ENCODE measurements at regions not wholly inside any gene's neighbourhood (a gene's known extent, or its start where the extent isn't known, plus 50 kb on each side); places are given as distances from the start of the nearest gene placed in this dataset.

GRCh38 chr6:132207991-132208390 lies 193.3 kb downstream of the MOXD1 start (continued):
- TF ChIP-seq CREM (IDR thresholded peaks at IDR 0.05; ENCODE audit: low read depth) (no peak), ATF3 (IDR thresholded peaks at IDR 0.05; ENCODE audit: borderline replicate concordance, extremely low read depth, low read depth, low read length) (no peak), SRF (IDR thresholded peaks at IDR 0.05; ENCODE audit: low read depth in 2 of 2, low read length in 2 of 2) (no peak), BHLHE40 (IDR thresholded peaks at IDR 0.05; ENCODE audit: borderline replicate concordance in 1 of 2, low read depth in 2 of 2, low read length in 1 of 2) (no peak), CHD2 (IDR thresholded peaks at IDR 0.05; ENCODE audit: borderline replicate concordance, low read depth, low read length) (no peak), ZNF622 (IDR thresholded peaks at IDR 0.05) (no peak)

GRCh38 chr6:132205946-132206345 lies 195.3 kb downstream of the MOXD1 start:
- TF ChIP-seq MEF2A (IDR thresholded peaks at IDR 0.05; ENCODE audit: insufficient read depth, low read depth, low read length): no peak
- TF ChIP-seq ZNF622 (IDR thresholded peaks at IDR 0.05): no peak
- no peak for TF ChIP-seq BCL3 (IDR thresholded peaks at IDR 0.05; ENCODE audit: borderline replicate concordance, insufficient read depth, low read depth, low read length, poor library complexity, severe bottlenecking)
- TF ChIP-seq, protein P1, sequence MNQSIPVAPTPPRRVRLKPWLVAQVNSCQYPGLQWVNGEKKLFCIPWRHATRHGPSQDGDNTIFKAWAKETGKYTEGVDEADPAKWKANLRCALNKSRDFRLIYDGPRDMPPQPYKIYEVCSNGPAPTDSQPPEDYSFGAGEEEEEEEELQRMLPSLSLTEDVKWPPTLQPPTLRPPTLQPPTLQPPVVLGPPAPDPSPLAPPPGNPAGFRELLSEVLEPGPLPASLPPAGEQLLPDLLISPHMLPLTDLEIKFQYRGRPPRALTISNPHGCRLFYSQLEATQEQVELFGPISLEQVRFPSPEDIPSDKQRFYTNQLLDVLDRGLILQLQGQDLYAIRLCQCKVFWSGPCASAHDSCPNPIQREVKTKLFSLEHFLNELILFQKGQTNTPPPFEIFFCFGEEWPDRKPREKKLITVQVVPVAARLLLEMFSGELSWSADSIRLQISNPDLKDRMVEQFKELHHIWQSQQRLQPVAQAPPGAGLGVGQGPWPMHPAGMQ (IDR thresholded peaks at IDR 0.05; ENCODE audit: borderline replicate concordance): no peak
- no peak for TF ChIP-seq FOXK2 (IDR thresholded peaks at IDR 0.05)
- TF ChIP-seq SMC3 (IDR thresholded peaks at IDR 0.05; ENCODE audit: borderline replicate concordance, low read length): no peak
- no peak for TF ChIP-seq E2F8 (IDR thresholded peaks at IDR 0.05; ENCODE audit: low read depth, partially characterized antibody)
- no peak for TF ChIP-seq CREB1 (IDR thresholded peaks at IDR 0.05; ENCODE audit: low read depth)
- TF ChIP-seq SREBF2 (IDR thresholded peaks at IDR 0.05; ENCODE audit: low read length): no peak
- no peak for TF ChIP-seq KAT2A (conservative IDR thresholded peaks at IDR 0.05; ENCODE audit: control insufficient read depth, low read depth, low read length)
- no peak for TF ChIP-seq EGR1 (IDR thresholded peaks at IDR 0.05; ENCODE audit: borderline replicate concordance in 1 of 2, low read depth in 2 of 2, low read length in 2 of 2)
- CTCF ChIA-PET: no interaction called here

More at GRCh38 chr6:132205946-132206345, 195.3 kb downstream of the MOXD1 start:
- WGBS (ENCODE audit: insufficient coverage, insufficient replicate concordance, low lambda C conversion rate, missing lambda C conversion rate): 0% methylated on average over 1 of the region's 1 CpG
- Histone ChIP-seq H3K79me2 (ENCODE audit: control insufficient read depth, insufficient read depth, low read length) (no peaks in the 10 kb centered on the region), H2AFZ (ENCODE audit: control insufficient read depth, low read depth, low read length) (no peak overlapping the region), H4K20me1 (ENCODE audit: control insufficient read depth, insufficient read depth) (no peaks in the 10 kb centered on the region), H3K9ac (ENCODE audit: control insufficient read depth, insufficient read depth, low read length) (no peak overlapping the region), H3K4me3 (no peak overlapping the region), H3K9me3 (replicated peaks; ENCODE audit: control insufficient read depth, insufficient read depth, low read length) (no peaks in the 10 kb centered on the region), H3K4me2 (ENCODE audit: control insufficient read depth, insufficient read depth) (no peak overlapping the region), H3K36me3 (ENCODE audit: control insufficient read depth in 2 of 2, insufficient read depth in 2 of 2, low read length in 1 of 2) (no peaks in the 10 kb centered on the region), H3K27ac (ENCODE audit: control insufficient read depth, insufficient read depth) (no peak overlapping the region), H3K4me1 (ENCODE audit: control insufficient read depth, insufficient read depth, low read length) (no peaks in the 10 kb centered on the region), H3K27me3 (replicated peaks in 1 of 2; ENCODE audit: control insufficient read depth in 2 of 2, insufficient read depth in 2 of 2, low read length in 1 of 2) (peaks cover 0 to 1% of the 10 kb centered on the region in 2 experiments; a peak in 3 of 4 replicates)
- DNase-seq (ENCODE audit: low read depth, low spot score): no peak
- SMC1A ChIA-PET (ENCODE audit: uncharacterized antibody, unreplicated experiment): interaction anchor here (1.0 kb wide), 1 partner anchor 291 kb away, joined by 3 read pairs; no protein-coding TSS in a partner anchor
- FAIRE-seq: peak; percentile 49
- intact Hi-C loops (cut with micrococcal nuclease; ENCODE audit: unreplicated experiment) (no loop called here), in situ Hi-C loops (cut with MboI) (no loop called here)
- POLR2A ChIA-PET: no interaction called here
- BruUV-seq (replicated peaks): no TSS peak
- no peak for ATAC-seq
- RAD21 ChIA-PET (ENCODE audit: unreplicated experiment): no interaction called here

Measured in GM12878 (cell line).